ENCODE measurements at regions not wholly inside any gene's neighbourhood (a gene's known extent, or its start where the extent isn't known, plus 50 kb on each side); places are given as distances from the start of the nearest gene placed in this dataset.

- TF ChIP-seq PRDM15 (CRISPR knock-in tag; IDR thresholded peaks at IDR 0.05) (no peak), NFATC4 (CRISPR knock-in tag; IDR thresholded peaks at IDR 0.05) (no peak), ZNF396 (CRISPR knock-in tag; IDR thresholded peaks at IDR 0.05; ENCODE audit: borderline replicate concordance) (no peak), GTF2I (CRISPR knock-in tag; conservative IDR thresholded peaks at IDR 0.05) (no peak), RORB (CRISPR knock-in tag; IDR thresholded peaks at IDR 0.05) (no peak), ZNF425 (CRISPR knock-in tag; conservative IDR thresholded peaks at IDR 0.05) (no peak)
Measured at GRCh38 chr4:141497627-141498026, 138.8 kb upstream of the IL15 start (continued).

GRCh38 chr4:141499261-141499853 lies 137.0 kb upstream of the IL15 start:
- ATAC-seq: no peak
- Mint-ChIP-seq H3K36me3 (no peaks in the 10 kb centered on the region), H3K4me3 (no peak overlapping the region), H3K9me3 (no peaks in the 10 kb centered on the region), H3K4me1 (no peaks in the 10 kb centered on the region), H3K27me3 (ENCODE audit: low read depth) (no peaks in the 10 kb centered on the region), H3K27ac (no peak overlapping the region)
- no peak for TF ChIP-seq GABPB1 (CRISPR knock-in tag; IDR thresholded peaks at IDR 0.05)
- no peak for DNase-seq (ENCODE audit: low spot score)
- ChIA-PET CTCF (no interaction called here), POLR2A (no interaction called here)

- no peak overlapping the region for H3K27ac Mint-ChIP-seq
- H3K4me1 Mint-ChIP-seq: no peaks in the 10 kb centered on the region
- DNase-seq (ENCODE audit: low spot score) (no peak), ATAC-seq (no peak)
- no peak overlapping the region for H3K4me3 Mint-ChIP-seq
- H3K36me3 Mint-ChIP-seq: no peaks in the 10 kb centered on the region
- CTCF ChIA-PET: interaction anchor here (0.7 kb wide), 1 partner anchor 207 kb away, joined by 3 read pairs; no protein-coding TSS in a partner anchor
- no peaks in the 10 kb centered on the region for H3K27me3 Mint-ChIP-seq (ENCODE audit: low read depth)
- POLR2A ChIA-PET: no interaction called here
- peaks cover 2% of the 10 kb centered on the region for H3K9me3 Mint-ChIP-seq
- TF ChIP-seq TP53 (CRISPR knock-in tag; IDR thresholded peaks at IDR 0.05) (no peak), FOXP1 (CRISPR knock-in tag; IDR thresholded peaks at IDR 0.05; ENCODE audit: borderline replicate concordance) (no peak), HMGA2 (CRISPR knock-in tag; IDR thresholded peaks at IDR 0.05) (no peak), NR3C1 (CRISPR knock-in tag; conservative IDR thresholded peaks at IDR 0.05; ENCODE audit: low read depth) (no peak), IRF2 (CRISPR knock-in tag; IDR thresholded peaks at IDR 0.05; ENCODE audit: borderline replicate concordance, low read depth) (no peak), ZNF396 (CRISPR knock-in tag; IDR thresholded peaks at IDR 0.05; ENCODE audit: borderline replicate concordance) (no peak), ZNF671 (CRISPR knock-in tag; IDR thresholded peaks at IDR 0.05) (no peak), NR1H2 (CRISPR knock-in tag; IDR thresholded peaks at IDR 0.05) (no peak), TEAD4 (CRISPR knock-in tag; IDR thresholded peaks at IDR 0.05) (no peak), ATF6 (CRISPR knock-in tag; IDR thresholded peaks at IDR 0.05) (no peak), FOXJ3 (CRISPR knock-in tag; IDR thresholded peaks at IDR 0.05; ENCODE audit: borderline replicate concordance) (no peak), E2F5 (CRISPR knock-in tag; IDR thresholded peaks at IDR 0.05) (no peak), SMAD4 (CRISPR knock-in tag; IDR thresholded peaks at IDR 0.05) (no peak), ZNF121 (CRISPR knock-in tag; IDR thresholded peaks at IDR 0.05) (no peak), E2F1 (CRISPR knock-in tag; IDR thresholded peaks at IDR 0.05) (no peak), FOXK1 (CRISPR knock-in tag; IDR thresholded peaks at IDR 0.05) (no peak), CBFB (CRISPR knock-in tag; IDR thresholded peaks at IDR 0.05; ENCODE audit: low read depth) (no peak), FOXP4 (CRISPR knock-in tag; IDR thresholded peaks at IDR 0.05) (no peak)
Measured at GRCh38 chr4:141501395-141501794, 135.0 kb upstream of the IL15 start.

Measured in WTC11 (cell line).